Gastroesophageal sphincter (tissue), 4 donors: ENCODE measurements at regions not wholly inside any gene's neighbourhood (a gene's known extent, or its start where the extent isn't known, plus 50 kb on each side); places are given as distances from the start of the nearest gene placed in this dataset.

Source experiments
- ATAC-seq: fragments of 150-250 bp; one replicate; pipeline ENCODE4 v1.9.1; 2016; ENCODE audit warnings: mild to moderate bottlenecking, moderate library complexity
- H3K27ac ChIP-seq, 4 donors: fragments of 200-600 bp; sonication (generic) in 3 of 4; 1 replicate in 3 of 4; 2 replicates in 1 of 4; pipeline ENCODE4 v1.5.1; 2016 to 2019
- H3K27me3 ChIP-seq: fragments of 200-600 bp; sonication (generic); one replicate; pipeline ENCODE4 v1.5.1; 2019
- H3K36me3 ChIP-seq, 2 donors: fragments of 200-600 bp; sonication (generic); one replicate each; pipeline ENCODE4 v1.5.1; 2019; ENCODE audit warnings: control low read depth in 1 of 2
- H3K4me1 ChIP-seq, 3 donors: fragments of 200-600 bp; sonication (generic); 1 replicate in 2 of 3; 2 replicates in 1 of 3; pipeline ENCODE4 v1.5.1; 2016 to 2019; ENCODE audit warnings: control low read depth in 2 of 3
- H3K4me3 ChIP-seq, 2 donors: fragments of 200-600 bp; sonication (generic); one replicate each; pipeline ENCODE4 v1.5.1; 2019; ENCODE audit warnings: mild to moderate bottlenecking in 1 of 2, moderate library complexity in 1 of 2
- H3K9me3 ChIP-seq, 3 donors: fragments of 200-600 bp; sonication (generic); one replicate each; pipeline ENCODE4 v1.5.1; 2017 to 2019; ENCODE audit warnings: control low read depth in 2 of 3
- EP300 ChIP-seq: sonication (generic); formaldehyde crosslinking; IDR thresholded peaks from one replicate; pipeline ENCODE4 v1.6.1; 2017; ENCODE audit warnings: antibody characterized with exemption, mild to moderate bottlenecking
- POLR2A ChIP-seq, 2 donors: fragments of 450-650 bp; IDR thresholded peaks; one replicate each; pipeline ENCODE4 v1.6.1; 2017; ENCODE audit warnings: antibody characterized with exemption in 2 of 2, mild to moderate bottlenecking in 2 of 2, moderate library complexity in 1 of 2
- POLR2AphosphoS5 ChIP-seq: sonication (generic); formaldehyde crosslinking; IDR thresholded peaks from one replicate; pipeline ENCODE4 v1.6.1; 2017; ENCODE audit warnings: antibody characterized with exemption
- WGBS, 2 donors: methylation state at CpG; one replicate each; pipeline ENCODE4 v1.1.5; 2018; ENCODE audit warnings: low coverage in 1 of 2; 5-methylcytosine and 5-hydroxymethylcytosine counted together
- TF ChIP-seq, protein P1 (sequence below), 4 experiments: fragments of 200-600 bp in 2 of 4; fragments of 450-650 bp in 2 of 4; sonication (generic) in 1 of 4; IDR thresholded peaks; one replicate each; pipeline ENCODE4 v1.5.1; 2017 to 2019; ENCODE audit warnings: antibody characterized with exemption in 4 of 4, mild to moderate bottlenecking in 2 of 4, moderate library complexity in 2 of 4

DNA sequence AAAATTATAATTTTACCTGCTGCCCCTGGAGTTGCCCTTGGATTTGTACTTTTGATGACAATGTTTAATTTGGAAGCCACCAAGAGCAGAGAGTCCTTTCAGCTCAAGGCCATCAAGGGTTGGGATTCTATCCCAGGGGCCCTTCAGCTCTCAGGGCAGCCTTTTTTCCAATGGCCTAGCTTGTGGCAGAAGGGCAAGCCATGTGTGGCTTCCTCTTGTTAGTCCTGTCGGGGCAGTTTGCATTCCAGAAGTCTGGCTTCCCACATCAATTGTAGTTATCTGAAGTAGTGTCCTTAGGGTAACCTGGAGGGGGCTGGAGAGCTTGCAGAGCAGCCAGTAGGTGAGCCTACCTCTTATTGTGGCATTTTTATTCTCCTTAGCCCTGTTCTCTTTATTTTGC, 569.4 kb downstream of the TRAM1L1 start:
- H3K27me3 ChIP-seq: no peaks in the 10 kb centered on the region
- H3K9me3 ChIP-seq: peaks cover 0 to 9% (median 0%) of the 10 kb centered on the region in 3 donors
- WGBS, 2 donors: 50 to 67% methylated on average over 1 of the region's 1 CpG
- no peak overlapping the region for H3K27ac ChIP-seq
- H3K36me3 ChIP-seq: no peaks in the 10 kb centered on the region
- H3K4me3 ChIP-seq: no peak overlapping the region
- TF ChIP-seq, protein P1, sequence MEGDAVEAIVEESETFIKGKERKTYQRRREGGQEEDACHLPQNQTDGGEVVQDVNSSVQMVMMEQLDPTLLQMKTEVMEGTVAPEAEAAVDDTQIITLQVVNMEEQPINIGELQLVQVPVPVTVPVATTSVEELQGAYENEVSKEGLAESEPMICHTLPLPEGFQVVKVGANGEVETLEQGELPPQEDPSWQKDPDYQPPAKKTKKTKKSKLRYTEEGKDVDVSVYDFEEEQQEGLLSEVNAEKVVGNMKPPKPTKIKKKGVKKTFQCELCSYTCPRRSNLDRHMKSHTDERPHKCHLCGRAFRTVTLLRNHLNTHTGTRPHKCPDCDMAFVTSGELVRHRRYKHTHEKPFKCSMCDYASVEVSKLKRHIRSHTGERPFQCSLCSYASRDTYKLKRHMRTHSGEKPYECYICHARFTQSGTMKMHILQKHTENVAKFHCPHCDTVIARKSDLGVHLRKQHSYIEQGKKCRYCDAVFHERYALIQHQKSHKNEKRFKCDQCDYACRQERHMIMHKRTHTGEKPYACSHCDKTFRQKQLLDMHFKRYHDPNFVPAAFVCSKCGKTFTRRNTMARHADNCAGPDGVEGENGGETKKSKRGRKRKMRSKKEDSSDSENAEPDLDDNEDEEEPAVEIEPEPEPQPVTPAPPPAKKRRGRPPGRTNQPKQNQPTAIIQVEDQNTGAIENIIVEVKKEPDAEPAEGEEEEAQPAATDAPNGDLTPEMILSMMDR (IDR thresholded peaks at IDR 0.05): no peak
- TF ChIP-seq POLR2A (IDR thresholded peaks at IDR 0.05) (no peak), POLR2AphosphoS5 (no peak), EP300 (no peak)
- peaks cover 0 to 6% (median 0%) of the 10 kb centered on the region in 3 donors for H3K4me1 ChIP-seq
- ATAC-seq: no peak

DNA sequence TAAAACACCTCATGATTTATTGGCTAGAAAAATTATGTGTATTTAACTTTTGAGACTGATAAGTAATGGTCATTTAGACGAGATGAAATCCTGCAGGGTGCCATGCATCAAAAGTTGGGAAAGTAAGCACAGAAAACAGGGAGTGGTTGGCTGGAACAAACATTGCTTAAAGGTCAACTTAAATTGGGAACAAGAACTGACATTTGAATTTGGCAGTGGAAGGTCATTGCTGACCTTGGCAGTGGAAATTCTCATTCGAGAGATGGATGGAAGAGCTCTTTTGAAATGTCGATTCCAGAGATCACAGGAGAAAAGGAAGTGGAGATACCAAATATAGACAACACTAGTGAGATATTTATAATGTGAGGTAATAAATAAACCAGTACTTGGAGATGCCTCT, 572.8 kb downstream of the TRAM1L1 start:
- Histone ChIP-seq H3K4me1 (peaks cover 0 to 6% (median 0%) of the 10 kb centered on the region in 3 donors), H3K4me3 (no peak overlapping the region), H3K27me3 (no peaks in the 10 kb centered on the region), H3K9me3 (peaks cover 0 to 1% (median 0%) of the 10 kb centered on the region in 3 donors), H3K36me3 (no peaks in the 10 kb centered on the region), H3K27ac (no peak overlapping the region)
- TF ChIP-seq, protein P1 (IDR thresholded peaks at IDR 0.05): no peak
- TF ChIP-seq POLR2A (IDR thresholded peaks at IDR 0.05): no peak
- TF ChIP-seq POLR2AphosphoS5: no peak
- no peak for TF ChIP-seq EP300
- no peak for ATAC-seq
- WGBS, 2 donors: 26 to 39% methylated on average over 3 of the region's 3 CpGs

GRCh38 chr4:116501954-116502353, 583.4 kb downstream of the TRAM1L1 start:
- Histone ChIP-seq H3K36me3 (no peaks in the 10 kb centered on the region), H3K4me1 (no peaks in the 10 kb centered on the region), H3K27ac (no peak overlapping the region), H3K9me3 (no peaks in the 10 kb centered on the region), H3K27me3 (no peaks in the 10 kb centered on the region), H3K4me3 (no peak overlapping the region)
- TF ChIP-seq POLR2A (IDR thresholded peaks at IDR 0.05): no peak
- ATAC-seq: no peak
- WGBS, 2 donors: 77 to 93% methylated on average over 4 of the region's 4 CpGs

DNA sequence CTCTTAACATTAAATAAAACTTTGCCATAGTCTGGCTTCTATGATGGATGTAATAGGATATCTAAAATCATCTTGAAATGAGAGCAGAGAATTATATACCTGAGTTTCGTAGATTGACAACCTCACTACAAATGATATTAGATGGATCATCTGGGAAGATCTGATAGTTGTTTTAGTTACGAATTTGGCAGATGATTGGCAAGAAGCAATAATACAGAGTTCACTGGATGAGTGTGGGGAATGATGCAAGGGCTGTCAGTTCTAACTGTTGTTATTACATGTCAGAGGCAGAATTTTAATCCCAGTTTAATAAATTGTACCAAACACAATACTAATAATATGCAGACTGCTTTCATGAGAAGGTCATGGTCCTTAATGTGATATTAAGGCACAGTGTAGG, 585.2 kb downstream of the TRAM1L1 start:
- no peaks in the 10 kb centered on the region for H3K27me3 ChIP-seq
- H3K36me3 ChIP-seq: no peaks in the 10 kb centered on the region
- 47 to 70% methylated on average over 2 of the region's 2 CpGs for WGBS, 2 donors

DNA sequence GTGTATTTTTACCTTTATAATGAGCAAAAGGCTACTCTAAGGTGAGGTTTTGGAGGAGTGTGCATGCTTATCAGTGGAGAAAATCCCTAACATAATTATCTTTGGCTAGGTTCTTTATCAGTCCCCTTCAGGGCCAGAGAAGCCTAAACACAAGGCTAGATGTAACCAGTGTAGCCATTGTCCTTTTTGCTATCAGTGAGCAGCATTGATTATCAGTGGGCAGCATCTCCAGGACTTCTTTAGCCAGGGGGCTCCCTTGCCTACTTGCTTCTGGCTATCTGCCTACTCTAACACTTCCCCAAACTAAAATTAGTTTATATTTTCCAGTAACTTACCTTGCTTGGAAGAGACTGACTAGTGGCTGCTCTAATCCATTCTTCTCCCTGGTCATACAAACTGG, 595.6 kb downstream of the TRAM1L1 start:
- H3K4me3 ChIP-seq: no peak overlapping the region
- H3K4me1 ChIP-seq: no peaks in the 10 kb centered on the region
- no peak for TF ChIP-seq POLR2AphosphoS5
- no peak for TF ChIP-seq EP300
- TF ChIP-seq, protein P1 (IDR thresholded peaks at IDR 0.05): no peak
- TF ChIP-seq POLR2A (IDR thresholded peaks at IDR 0.05): no peak
- H3K27ac ChIP-seq: no peak overlapping the region
- ATAC-seq: no peak
- no peaks in the 10 kb centered on the region for H3K27me3 ChIP-seq
- H3K9me3 ChIP-seq: no peaks in the 10 kb centered on the region
- H3K36me3 ChIP-seq: no peaks in the 10 kb centered on the region

More for the DNA sequence above, 585.2 kb downstream of the TRAM1L1 start:
- Histone ChIP-seq H3K27ac (no peak overlapping the region), H3K4me3 (no peak overlapping the region), H3K4me1 (no peaks in the 10 kb centered on the region), H3K9me3 (no peaks in the 10 kb centered on the region)
- TF ChIP-seq POLR2A (IDR thresholded peaks at IDR 0.05): no peak
- no peak for TF ChIP-seq EP300
- TF ChIP-seq, protein P1 (IDR thresholded peaks at IDR 0.05): no peak
- no peak for TF ChIP-seq POLR2AphosphoS5
- ATAC-seq: no peak
